ENCODE measurements at regions not wholly inside any gene's neighbourhood (a gene's known extent, or its start where the extent isn't known, plus 50 kb on each side); places are given as distances from the start of the nearest gene placed in this dataset.

- TF ChIP-seq, protein P1, sequence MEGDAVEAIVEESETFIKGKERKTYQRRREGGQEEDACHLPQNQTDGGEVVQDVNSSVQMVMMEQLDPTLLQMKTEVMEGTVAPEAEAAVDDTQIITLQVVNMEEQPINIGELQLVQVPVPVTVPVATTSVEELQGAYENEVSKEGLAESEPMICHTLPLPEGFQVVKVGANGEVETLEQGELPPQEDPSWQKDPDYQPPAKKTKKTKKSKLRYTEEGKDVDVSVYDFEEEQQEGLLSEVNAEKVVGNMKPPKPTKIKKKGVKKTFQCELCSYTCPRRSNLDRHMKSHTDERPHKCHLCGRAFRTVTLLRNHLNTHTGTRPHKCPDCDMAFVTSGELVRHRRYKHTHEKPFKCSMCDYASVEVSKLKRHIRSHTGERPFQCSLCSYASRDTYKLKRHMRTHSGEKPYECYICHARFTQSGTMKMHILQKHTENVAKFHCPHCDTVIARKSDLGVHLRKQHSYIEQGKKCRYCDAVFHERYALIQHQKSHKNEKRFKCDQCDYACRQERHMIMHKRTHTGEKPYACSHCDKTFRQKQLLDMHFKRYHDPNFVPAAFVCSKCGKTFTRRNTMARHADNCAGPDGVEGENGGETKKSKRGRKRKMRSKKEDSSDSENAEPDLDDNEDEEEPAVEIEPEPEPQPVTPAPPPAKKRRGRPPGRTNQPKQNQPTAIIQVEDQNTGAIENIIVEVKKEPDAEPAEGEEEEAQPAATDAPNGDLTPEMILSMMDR (IDR thresholded peaks at IDR 0.05) = no peak
- TF ChIP-seq POLR2A (IDR thresholded peaks at IDR 0.05) = no peak
Measured at GRCh38 chr4:29453303-29453820, 1266.8 kb upstream of the PCDH7 start.
